ENCODE measurements at regions not wholly inside any gene's neighbourhood (a gene's known extent, or its start where the extent isn't known, plus 50 kb on each side); places are given as distances from the start of the nearest gene placed in this dataset.
"Not testable (repeated sequence)": the region's sequence is repeated elsewhere in the genome, so short reads cannot be mapped to it uniquely, and the experiment has no call there.

DNA sequence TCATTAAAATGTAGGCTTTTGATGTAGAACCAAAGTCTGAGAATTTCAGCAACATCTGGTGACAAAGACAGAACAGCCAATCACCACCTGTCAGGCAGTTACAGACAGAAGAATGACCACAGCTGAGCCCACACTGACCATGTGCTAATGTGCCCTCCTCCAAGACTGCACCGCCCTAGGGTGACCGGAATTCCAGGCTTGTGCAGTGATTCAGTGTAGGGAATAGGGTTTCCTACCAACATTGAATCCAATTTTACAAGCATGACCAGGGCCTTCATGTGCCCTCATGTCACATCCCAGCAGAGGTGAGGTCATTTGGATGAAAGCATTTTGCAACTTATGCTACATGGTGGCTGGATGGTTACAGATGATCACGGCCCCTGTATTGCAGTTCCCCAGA is 412.5 kb downstream of the SOX2 start:
- no peak for DNase-seq (ENCODE audit: extremely low read depth in 1 of 2, low read depth in 1 of 2)

DNA sequence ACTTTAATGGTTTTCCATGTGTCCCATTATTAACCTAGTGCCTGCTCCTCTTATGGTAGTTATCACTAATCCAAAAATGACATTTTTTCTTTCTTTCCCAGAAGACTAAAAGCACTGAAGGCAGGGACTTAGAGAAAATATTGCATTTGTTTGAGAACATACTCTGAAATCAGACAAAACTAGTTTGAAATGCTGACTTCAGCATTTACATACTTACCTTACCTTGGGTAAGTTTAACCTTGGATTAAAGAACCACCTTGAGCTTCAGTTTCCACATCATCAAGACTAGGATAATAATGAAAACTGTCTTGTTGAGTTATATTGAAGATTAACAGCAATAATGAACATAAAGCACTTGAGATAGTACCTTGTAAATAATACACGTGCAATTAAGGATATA is 413.0 kb downstream of the SOX2 start:
- no peak for DNase-seq (ENCODE audit: extremely low read depth in 1 of 2, low read depth in 1 of 2)

- no peak for DNase-seq (ENCODE audit: extremely low read depth in 1 of 2, low read depth in 1 of 2)
Observed at GRCh38 chr3:182129740-182130139, 418.0 kb downstream of the SOX2 start.

- no peak for DNase-seq (ENCODE audit: extremely low read depth in 1 of 2, low read depth in 1 of 2)
Observed at GRCh38 chr3:182133752-182134151, 422.0 kb downstream of the SOX2 start.

- no peak for DNase-seq (ENCODE audit: extremely low read depth in 1 of 2, low read depth in 1 of 2)
Observed at GRCh38 chr3:182135056-182135455, 423.3 kb downstream of the SOX2 start.

DNA sequence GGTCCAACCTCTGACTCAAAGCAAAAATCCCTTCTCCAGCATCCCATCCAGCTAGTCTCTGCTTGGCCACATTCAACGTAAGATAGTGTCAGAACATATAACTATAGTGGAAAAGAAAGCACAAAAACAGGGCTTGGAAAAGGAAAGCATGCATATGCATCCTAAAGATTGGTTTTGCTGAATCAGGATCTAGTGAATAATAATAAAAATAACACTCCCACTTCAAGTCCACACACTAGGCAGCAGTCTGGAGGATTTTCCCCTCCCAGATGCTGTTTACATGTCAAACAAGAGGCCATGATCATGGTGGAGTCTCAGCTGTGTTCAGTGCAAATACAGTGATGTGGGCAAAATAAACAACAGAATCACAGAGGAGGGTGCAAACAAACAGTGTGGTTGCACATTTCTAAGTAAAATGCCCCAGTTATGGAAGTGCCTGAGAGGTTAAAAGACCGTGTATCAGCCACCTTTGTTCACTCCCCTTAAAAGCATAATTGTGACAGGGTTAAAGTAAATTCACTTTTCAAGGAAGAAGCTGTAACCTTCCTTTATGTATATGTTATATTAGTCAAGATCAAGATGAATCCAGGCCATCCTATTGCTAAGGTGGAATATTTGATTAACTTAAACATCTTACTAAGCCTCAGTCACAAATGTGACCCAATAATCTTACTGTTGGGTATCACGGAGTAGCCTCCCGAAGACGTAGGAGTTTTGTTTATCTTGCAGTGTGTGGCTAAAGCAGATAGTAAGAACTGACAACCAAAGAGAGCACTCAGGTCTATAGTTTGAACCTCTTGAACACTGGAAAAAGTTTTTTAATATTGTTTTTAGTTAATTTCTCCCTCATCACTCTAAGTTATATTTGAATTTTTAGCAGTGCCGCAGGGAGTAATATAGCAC is 424.5 kb downstream of the SOX2 start:
- no peak for DNase-seq (ENCODE audit: extremely low read depth in 1 of 2, low read depth in 1 of 2)

- DNase-seq (ENCODE audit: extremely low read depth in 1 of 2, low read depth in 1 of 2), result no peak
Observed at GRCh38 chr3:182138393-182138792, 426.7 kb downstream of the SOX2 start.

DNA sequence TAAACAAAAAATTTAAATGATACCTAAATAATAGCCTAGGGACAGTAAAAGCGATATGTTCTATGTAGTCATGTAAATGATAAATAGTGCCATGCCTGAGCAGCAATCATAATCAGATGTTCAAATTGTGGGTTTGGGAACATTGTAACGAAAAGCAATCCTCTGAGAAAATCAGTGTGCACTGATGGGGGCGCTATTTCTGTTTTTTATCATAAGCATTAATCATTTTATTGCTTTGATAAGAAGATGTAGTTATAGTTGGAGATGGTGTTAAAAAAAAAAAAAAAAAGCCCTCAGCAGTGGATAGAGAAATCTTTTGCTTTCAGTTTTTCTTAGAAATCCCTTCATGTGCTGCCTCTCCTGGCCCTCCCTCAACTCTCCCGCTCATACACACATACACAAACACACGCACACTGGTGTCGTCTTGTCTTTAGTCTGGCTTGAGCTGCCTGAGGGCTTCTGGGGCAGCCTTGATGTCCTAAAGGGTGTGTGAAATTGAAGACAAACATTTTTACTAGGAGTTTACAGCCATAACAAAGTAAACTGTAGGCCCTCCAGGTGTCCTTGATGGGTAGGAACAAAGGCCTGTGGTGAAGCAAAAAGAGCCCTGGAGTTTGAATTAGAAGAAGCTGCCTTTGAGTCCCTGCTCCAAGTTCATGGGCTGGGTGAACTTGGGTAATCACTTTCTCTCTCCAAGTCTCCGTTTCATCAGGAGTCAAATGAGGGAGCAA is 428.1 kb downstream of the SOX2 start:
- no peak for DNase-seq (ENCODE audit: extremely low read depth in 1 of 2, low read depth in 1 of 2)

- DNase-seq (ENCODE audit: extremely low read depth in 1 of 2, low read depth in 1 of 2), result no peak
Observed at GRCh38 chr3:182142928-182143327, 431.2 kb downstream of the SOX2 start.

GRCh38 chr3:182143903-182144302 is 432.2 kb downstream of the SOX2 start:
- no peak for DNase-seq (ENCODE audit: extremely low read depth in 1 of 2, low read depth in 1 of 2)

GRCh38 chr3:182148360-182148759 is 436.6 kb downstream of the SOX2 start:
- no peak for DNase-seq (ENCODE audit: extremely low read depth in 1 of 2, low read depth in 1 of 2)

- DNase-seq (ENCODE audit: extremely low read depth in 1 of 2, low read depth in 1 of 2), result no peak
Observed at GRCh38 chr3:182149594-182149993, 437.9 kb downstream of the SOX2 start.

- not testable (repeated sequence) for DNase-seq (ENCODE audit: extremely low read depth in 1 of 2, low read depth in 1 of 2)
Observed at GRCh38 chr3:182156326-182156725, 444.6 kb downstream of the SOX2 start.

- DNase-seq (ENCODE audit: extremely low read depth in 1 of 2, low read depth in 1 of 2), result no peak
Observed at GRCh38 chr3:182165234-182165633, 453.5 kb downstream of the SOX2 start.

- DNase-seq (ENCODE audit: extremely low read depth in 1 of 2, low read depth in 1 of 2), result no peak
Observed at GRCh38 chr3:182172534-182172933, 460.8 kb downstream of the SOX2 start.

DNA sequence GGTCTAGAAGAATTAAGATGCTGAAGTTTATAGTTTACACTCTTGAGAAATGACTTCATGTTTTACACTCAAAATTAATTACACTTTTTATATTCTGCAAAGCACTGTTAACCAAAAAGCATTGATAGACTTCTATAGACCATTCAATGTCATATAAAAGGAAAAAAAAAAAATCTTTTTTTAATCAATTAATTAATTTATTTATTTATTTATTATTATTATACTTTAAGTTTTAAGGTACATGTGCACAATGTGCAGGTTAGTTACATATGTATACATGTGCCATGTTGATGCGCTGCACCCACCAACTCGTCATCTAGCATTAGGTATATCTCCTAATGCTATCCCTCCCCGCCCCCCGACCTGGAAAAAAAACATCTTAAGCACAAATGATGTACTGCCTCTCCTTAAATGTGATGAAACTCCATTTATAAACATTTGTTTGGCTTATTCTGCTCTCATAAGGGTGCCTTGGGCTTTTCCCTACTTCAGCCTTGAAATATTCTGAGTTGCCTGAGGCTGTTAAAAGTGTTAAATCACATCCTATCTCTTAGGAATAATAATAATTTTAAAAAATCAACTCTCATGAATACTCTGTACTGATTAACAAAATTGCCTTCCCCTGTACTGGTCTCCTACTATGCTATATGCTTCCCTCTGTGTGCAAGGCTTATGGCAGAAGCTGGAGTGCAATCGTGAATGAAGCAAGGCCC is 466.9 kb downstream of the SOX2 start:
- DNase-seq (ENCODE audit: extremely low read depth in 1 of 2, low read depth in 1 of 2), result no peak

DNA sequence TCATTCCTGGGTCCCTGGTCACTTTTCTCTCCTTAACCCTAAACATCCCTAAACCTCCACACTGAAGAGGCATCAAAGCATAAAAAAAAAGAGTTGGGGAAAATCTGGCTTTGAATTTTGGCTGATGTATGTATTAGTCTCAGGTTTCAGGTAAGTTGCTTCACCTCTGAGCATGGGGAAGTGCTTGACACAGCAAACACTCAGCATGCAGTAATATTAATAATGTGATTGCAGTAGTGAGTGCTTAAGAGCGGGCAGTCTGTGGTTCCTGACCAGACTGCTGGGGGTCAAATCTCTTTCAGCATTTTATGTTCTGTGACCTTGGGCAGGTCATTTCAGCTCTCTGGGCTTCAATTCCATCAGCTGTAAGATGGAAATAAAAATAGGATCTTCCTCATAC is 467.9 kb downstream of the SOX2 start:
- no peak for DNase-seq (ENCODE audit: extremely low read depth in 1 of 2, low read depth in 1 of 2)

GRCh38 chr3:182180654-182181385 is 469.1 kb downstream of the SOX2 start:
- DNase-seq (ENCODE audit: extremely low read depth in 1 of 2, low read depth in 1 of 2), result no peak

DNA sequence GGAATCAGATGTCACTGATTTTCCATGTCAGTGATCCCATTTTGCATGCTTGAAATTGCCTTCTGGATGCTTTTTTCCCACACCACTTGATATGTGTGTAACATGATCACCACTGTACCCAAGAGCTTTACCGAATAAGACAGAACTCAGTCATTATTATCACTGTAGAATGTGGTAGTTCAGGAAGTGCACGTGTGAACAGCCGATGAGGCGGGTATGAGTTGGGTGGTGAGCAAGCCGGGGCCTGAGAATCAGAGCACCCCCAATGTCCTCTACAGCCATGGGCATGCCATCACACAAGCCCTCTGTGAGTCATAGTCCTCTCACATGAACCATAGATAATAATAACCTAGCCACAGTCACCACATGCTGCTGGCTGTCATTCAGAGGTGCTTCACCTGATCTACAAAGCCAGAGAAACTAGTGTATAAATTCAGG is 470.8 kb downstream of the SOX2 start:
- no peak for DNase-seq (ENCODE audit: extremely low read depth in 1 of 2, low read depth in 1 of 2)

DNA sequence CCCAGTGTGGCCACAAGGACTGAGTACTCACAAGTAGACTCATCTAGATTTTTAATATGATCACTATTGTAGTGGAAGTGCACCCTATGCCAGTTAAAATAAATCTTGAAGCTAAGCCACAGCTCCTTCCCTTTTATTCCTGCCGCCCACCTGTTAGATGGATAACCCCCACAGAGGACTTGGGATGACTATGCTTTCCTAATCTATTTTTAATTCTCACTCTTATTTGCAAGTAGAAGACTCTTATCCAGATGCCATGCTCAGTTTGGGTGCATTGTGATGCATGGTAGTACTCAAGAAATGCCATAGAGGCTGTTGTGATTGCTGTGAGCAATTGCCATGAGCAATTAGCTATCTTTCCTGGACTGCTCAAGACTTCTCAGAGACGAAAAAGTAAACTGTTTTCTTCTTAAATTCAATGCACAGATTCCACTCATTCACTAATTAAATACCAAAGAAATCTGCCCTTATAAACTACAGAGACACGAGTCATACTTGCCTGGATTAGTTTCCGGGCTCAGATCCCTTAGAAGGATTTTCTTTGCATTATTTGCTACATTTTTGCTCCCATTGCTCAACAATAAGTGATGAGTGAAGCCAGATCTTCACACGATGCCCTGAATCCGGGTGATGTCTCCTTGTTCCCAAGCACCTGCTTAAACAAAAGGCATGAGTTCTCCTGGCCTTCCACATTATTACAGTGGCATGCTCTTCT is 472.1 kb downstream of the SOX2 start:
- DNase-seq (ENCODE audit: extremely low read depth in 1 of 2, low read depth in 1 of 2), result no peak
